IMR-90 (cell line): ENCODE measurements at regions not wholly inside any gene's neighbourhood (a gene's known extent, or its start where the extent isn't known, plus 50 kb on each side); places are given as distances from the start of the nearest gene placed in this dataset.

ENCODE experiments used
- ATAC-seq: fragments of 200-7000 bp; cut with Tn5 transposase; 2 replicates; pipeline ENCODE4 v1.9.1; 2020; ENCODE audit warnings: low read depth, mild to moderate bottlenecking, moderate library complexity
- BruUV-seq: library from RNA; stranded (reverse); fragments of 400-500 nt; replicated peaks from 2 replicates; lab custom pipeline; 2021; lab: Mats Ljungman, UMichigan
- CTCF ChIA-PET: fragments of 300-600 bp; formaldehyde crosslinking; extraction: SDS; loops from one replicate; lab custom pipeline; 2021; ENCODE audit warnings: antibody characterized with exemption; lab: Yijun Ruan, JAX
- POLR2A ChIA-PET: fragments of 300-600 bp; sonication (Branson Sonifier 250); formaldehyde crosslinking; loops from one replicate; lab custom pipeline; 2022; ENCODE audit warnings: antibody characterized with exemption; ENCODE audit not compliant: unreplicated experiment; lab: Charles Lee
- DNase-seq: peaks from one replicate; pipeline ENCODE4 v3.0.0; 2013
- H2AFZ ChIP-seq: replicated peaks from 2 replicates; pipeline ENCODE3; 2013; ENCODE audit warnings: low read length, mild to moderate bottlenecking; ENCODE audit not compliant: poor library complexity
- H2AK5ac ChIP-seq: 2 replicates; pipeline ENCODE4 v1.6.1; 2013; ENCODE audit warnings: low read depth, low read length, inconsistent platforms
- H2AK9ac ChIP-seq: replicated peaks from 2 replicates; pipeline ENCODE3; 2013; ENCODE audit warnings: mild to moderate bottlenecking, low read depth, low read length, moderate library complexity; ENCODE audit not compliant: poor library complexity
- H2BK120ac ChIP-seq: 2 replicates; pipeline ENCODE4 v1.6.1; 2013; ENCODE audit warnings: low read depth, low read length, inconsistent platforms
- H2BK15ac ChIP-seq: 3 replicates; pipeline ENCODE4 v1.6.1; 2013; ENCODE audit warnings: low read depth, low read length, inconsistent platforms
- H2BK20ac ChIP-seq: 2 replicates; pipeline ENCODE4 v1.6.1; 2013; ENCODE audit warnings: low read depth, mild to moderate bottlenecking, inconsistent platforms, low read length, moderate library complexity
- H2BK5ac ChIP-seq: 2 replicates; pipeline ENCODE4 v1.6.1; 2013; ENCODE audit warnings: mild to moderate bottlenecking, low read depth, low read length, inconsistent platforms; ENCODE audit not compliant: poor library complexity, severe bottlenecking
- H3K14ac ChIP-seq: replicated peaks from 2 replicates; pipeline ENCODE4 v1.6.1; 2013; ENCODE audit warnings: low read depth, low read length, inconsistent platforms
- H3K18ac ChIP-seq: 2 replicates; pipeline ENCODE4 v1.6.1; 2013; ENCODE audit warnings: low read depth, low read length, control low read depth
- H3K23ac ChIP-seq: 2 replicates; pipeline ENCODE4 v1.6.1; 2013; ENCODE audit warnings: low read depth, low read length, inconsistent platforms
- H3K27ac ChIP-seq: 2 replicates; pipeline ENCODE4 v1.5.1; 2013; ENCODE audit warnings: mild to moderate bottlenecking, control low read depth, low read length; ENCODE audit not compliant: insufficient read depth
- H3K27me3 ChIP-seq: 2 replicates; pipeline ENCODE4 v1.6.1; 2013; ENCODE audit warnings: low read length; ENCODE audit not compliant: control insufficient read depth, insufficient read depth
- H3K36me3 ChIP-seq: 2 replicates; pipeline ENCODE4 v1.6.1; 2013; ENCODE audit warnings: low read length, mixed read lengths; ENCODE audit not compliant: control insufficient read depth, insufficient read depth
- H3K4ac ChIP-seq: 2 replicates; pipeline ENCODE4 v1.6.1; 2013; ENCODE audit warnings: low read depth, low read length, inconsistent platforms
- H3K4me1 ChIP-seq: 2 replicates; pipeline ENCODE4 v1.6.1; 2013; ENCODE audit warnings: low read length, mixed read lengths; ENCODE audit not compliant: control insufficient read depth, insufficient read depth
- H3K4me2 ChIP-seq: 2 replicates; pipeline ENCODE4 v1.6.1; 2013; ENCODE audit warnings: low read depth, mild to moderate bottlenecking, control low read depth, low read length, moderate library complexity
- H3K4me3 ChIP-seq: 2 replicates; pipeline ENCODE4 v1.5.1; 2013; ENCODE audit warnings: low read depth, mild to moderate bottlenecking, control low read depth, low read length, moderate library complexity; ENCODE audit not compliant: insufficient read depth
- H3K56ac ChIP-seq: 2 replicates; pipeline ENCODE4 v1.6.1; 2013; ENCODE audit warnings: low read length, inconsistent platforms; ENCODE audit not compliant: insufficient read depth; ENCODE audit errors: extremely low read depth
- H3K79me1 ChIP-seq, 2 experiments: 2 replicates each; pipeline ENCODE4 v1.6.1; 2013; ENCODE audit warnings: low read length in 2 of 2, inconsistent platforms in 1 of 2, low read depth in 1 of 2
- H3K9ac ChIP-seq: 2 replicates; pipeline ENCODE4 v1.6.1; 2013; ENCODE audit warnings: low read depth, low read length, control low read depth
- H3K9me1 ChIP-seq: 2 replicates; pipeline ENCODE4 v1.6.1; 2013; ENCODE audit warnings: low read length, inconsistent platforms; ENCODE audit not compliant: insufficient read depth
- H3K9me3 ChIP-seq: 2 replicates; pipeline ENCODE4 v1.6.1; 2013; ENCODE audit warnings: low read length; ENCODE audit not compliant: control insufficient read depth, insufficient read depth
- H4K20me1 ChIP-seq: 2 replicates; pipeline ENCODE4 v1.6.1; 2013; ENCODE audit warnings: low read length, inconsistent platforms; ENCODE audit not compliant: insufficient read depth
- H4K5ac ChIP-seq: 2 replicates; pipeline ENCODE4 v1.6.1; 2013; ENCODE audit warnings: mild to moderate bottlenecking, low read depth, low read length, control low read depth
- H4K8ac ChIP-seq, 2 experiments: 2 replicates each; pipeline ENCODE4 v1.6.1; 2013; ENCODE audit warnings: low read depth in 2 of 2, low read length in 2 of 2, control low read depth in 1 of 2, inconsistent platforms in 1 of 2
- H4K91ac ChIP-seq: 2 replicates; pipeline ENCODE4 v1.6.1; 2013; ENCODE audit warnings: low read depth, low read length, inconsistent platforms; ENCODE audit not compliant: insufficient read depth
- BHLHE40 ChIP-seq: fragments of 150-350 bp; IDR thresholded peaks from 2 replicates; pipeline ENCODE4 v1.6.1; 2016; ENCODE audit warnings: mild to moderate bottlenecking, low read depth, low read length
- MAFK ChIP-seq: IDR thresholded peaks from 2 replicates; pipeline ENCODE4 v1.6.1; 2012; ENCODE audit warnings: low read depth, low read length, improper control_type of control experiment
- MAZ ChIP-seq: IDR thresholded peaks from 2 replicates; pipeline ENCODE4 v1.6.1; 2012; ENCODE audit warnings: low read depth, mild to moderate bottlenecking, low read length, improper control_type of control experiment, moderate library complexity, borderline replicate concordance
- POLR2A ChIP-seq: IDR thresholded peaks from 2 replicates; pipeline ENCODE4 v1.6.1; 2012; ENCODE audit warnings: mild to moderate bottlenecking, low read depth, low read length
- RCOR1 ChIP-seq: IDR thresholded peaks from 2 replicates; pipeline ENCODE4 v1.6.1; 2012; ENCODE audit warnings: mild to moderate bottlenecking, low read length, improper control_type of control experiment; ENCODE audit not compliant: insufficient replicate concordance
- SMC3 ChIP-seq: fragments of 150-350 bp; IDR thresholded peaks from 2 replicates; pipeline ENCODE4 v1.6.1; 2016; ENCODE audit warnings: low read depth, mild to moderate bottlenecking, antibody characterized with exemption, low read length, moderate library complexity
- USF2 ChIP-seq: fragments of 150-350 bp; IDR thresholded peaks from 2 replicates; pipeline ENCODE4 v1.6.1; 2017; ENCODE audit warnings: mild to moderate bottlenecking, antibody characterized with exemption, low read length, low read depth
- WGBS, 2 experiments: methylation state at CpG; one replicate each; pipeline versions ENCODE4 v1.1.5 to v1.1.7; 2013; ENCODE audit warnings: missing lambda C conversion rate in 2 of 2; ENCODE audit not compliant: insufficient read length in 1 of 2; ENCODE audit errors: extremely low coverage in 2 of 2; 5-methylcytosine and 5-hydroxymethylcytosine counted together
- dilution Hi-C: fragments of 300-500 bp; cut with HindIII; formaldehyde crosslinking; loops from one replicate; pipeline ENCODE4 v1.14.3; 2018; ENCODE audit warnings: low sequenced_read_pairs; ENCODE audit not compliant: unreplicated experiment
- in situ Hi-C: fragments of 300-500 bp; cut with MboI; formaldehyde crosslinking; loops from 3 replicates; pipeline ENCODE4 v1.14.3; 2019; ENCODE audit warnings: low sequenced_read_pairs, inconsistent platforms, mixed read lengths
- intact Hi-C: fragments of 100-400 bp; cut with micrococcal nuclease; formaldehyde crosslinking; loops from 2 replicates; pipeline ENCODE4 v1.10.0; 2022

DNA sequence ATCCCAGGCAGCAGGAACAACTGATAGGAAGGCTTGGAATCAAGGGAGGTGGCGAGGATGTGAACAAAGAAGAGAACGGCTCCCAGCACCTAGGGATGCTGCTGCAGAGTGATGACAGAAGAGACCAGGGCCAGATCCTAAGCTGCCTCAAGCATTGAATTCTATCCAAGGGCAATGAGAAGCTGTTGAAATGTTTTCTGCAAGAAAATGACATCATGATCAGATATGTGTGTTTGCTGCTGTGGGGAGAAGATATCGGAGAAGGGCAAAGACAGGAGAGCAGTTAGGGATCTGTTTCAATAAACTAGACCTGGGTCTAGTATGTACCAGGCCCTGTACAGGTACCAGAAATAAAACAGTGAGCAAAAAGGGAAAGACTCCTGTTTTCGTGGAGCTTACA lies 194.7 kb upstream of the RAB4A start:
- Histone ChIP-seq H3K9ac (no peak overlapping the region), H3K9me3 (no peaks in the 10 kb centered on the region), H3K23ac (no peak overlapping the region), H3K9me1 (no peaks in the 10 kb centered on the region), H2AFZ (no peak overlapping the region), H3K4me2 (no peak overlapping the region), H3K4me1 (no peaks in the 10 kb centered on the region), H3K4me3 (no peak overlapping the region), H4K5ac (no peak overlapping the region), H3K56ac (no peak overlapping the region), H3K18ac (no peak overlapping the region), H4K8ac (no peak overlapping the region), H2BK5ac (no peak overlapping the region), H3K4ac (no peak overlapping the region), H3K27ac (no peak overlapping the region), H3K27me3 (peaks cover 11% of the 10 kb centered on the region), H2BK120ac (no peak overlapping the region), H2BK15ac (no peak overlapping the region), H3K14ac (no peak overlapping the region), H4K91ac (no peak overlapping the region), H2BK20ac (no peak overlapping the region), H2AK9ac (no peak overlapping the region), H4K20me1 (no peaks in the 10 kb centered on the region), H2AK5ac (no peak overlapping the region), H3K79me1 (no peaks in the 10 kb centered on the region), H3K36me3 (no peaks in the 10 kb centered on the region)
- in situ Hi-C loops (no loop called here), dilution Hi-C loops (no loop called here), intact Hi-C loops (no loop called here)
- CTCF ChIA-PET: no interaction called here
- TF ChIP-seq POLR2A (no peak), USF2 (no peak), MAFK (no peak), BHLHE40 (no peak), RCOR1 (no peak), SMC3 (no peak), MAZ (no peak)
- BruUV-seq: no TSS peak
- ATAC-seq (no peak), DNase-seq (no peak)
- POLR2A ChIA-PET: no interaction called here
- 57% methylated on average over 1 of the region's 4 CpGs; no CpG with 5 or more reads in 1 of the 2 experiments for WGBS, 2 experiments
